ENCODE measurements at regions not wholly inside any gene's neighbourhood (a gene's known extent, or its start where the extent isn't known, plus 50 kb on each side); places are given as distances from the start of the nearest gene placed in this dataset.
"Not testable (repeated sequence)": the region's sequence is repeated elsewhere in the genome, so short reads cannot be mapped to it uniquely, and the experiment has no call there.

GRCh38 chr21:15932726-15933125, 202.9 kb downstream of the USP25 start:
- no peak for ATAC-seq
- intact Hi-C loops (cut with micrococcal nuclease) = no loop called here
- DNase-seq = no peak

GRCh38 chr21:15935530-15935929, 205.7 kb downstream of the USP25 start:
- DNase-seq = no peak
- no peak for ATAC-seq

GRCh38 chr21:15943009-15943666, 213.4 kb downstream of the USP25 start:
- DNase-seq = no peak
- intact Hi-C loops (cut with micrococcal nuclease) = no loop called here
- ATAC-seq = no peak

More at GRCh38 chr21:15935530-15935929, 205.7 kb downstream of the USP25 start:
- intact Hi-C loops (cut with micrococcal nuclease) = no loop called here

DNA sequence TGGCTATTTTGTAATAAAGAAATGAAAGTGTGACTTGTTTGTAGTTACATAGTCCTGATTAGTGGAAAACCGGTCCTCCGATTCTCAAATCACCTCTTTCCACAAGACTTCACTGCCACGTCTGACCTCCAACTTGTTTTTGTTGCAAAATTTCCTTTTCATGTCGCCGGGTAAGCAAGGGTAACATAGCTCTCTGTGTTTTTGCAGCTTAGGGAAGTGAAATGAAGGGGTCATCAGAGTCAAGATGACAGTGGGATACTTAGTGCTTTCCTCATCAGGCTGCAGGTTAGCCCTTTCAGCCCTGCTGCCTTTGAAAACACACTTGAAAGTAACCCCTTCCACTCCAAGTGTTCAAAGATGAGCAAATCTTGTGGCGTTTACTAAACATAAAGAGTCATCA, 217.9 kb downstream of the USP25 start:
- DNase-seq = no peak
- no peak for ATAC-seq
- intact Hi-C loops (cut with micrococcal nuclease) = no loop called here

- ATAC-seq = no peak
These were observed 223.9 kb downstream of the USP25 start for GRCh38 chr21:15953551-15954116.

GRCh38 chr21:15964236-15964855, 234.6 kb downstream of the USP25 start:
- intact Hi-C loops (cut with micrococcal nuclease) = no loop called here
- ATAC-seq (no peak), DNase-seq (no peak)

More at GRCh38 chr21:15953551-15954116, 223.9 kb downstream of the USP25 start:
- intact Hi-C loops (cut with micrococcal nuclease) = no loop called here
- no peak for DNase-seq

GRCh38 chr21:15966231-15966630, 236.4 kb downstream of the USP25 start:
- intact Hi-C loops (cut with micrococcal nuclease) = no loop called here
- DNase-seq (no peak), ATAC-seq (no peak)

DNA sequence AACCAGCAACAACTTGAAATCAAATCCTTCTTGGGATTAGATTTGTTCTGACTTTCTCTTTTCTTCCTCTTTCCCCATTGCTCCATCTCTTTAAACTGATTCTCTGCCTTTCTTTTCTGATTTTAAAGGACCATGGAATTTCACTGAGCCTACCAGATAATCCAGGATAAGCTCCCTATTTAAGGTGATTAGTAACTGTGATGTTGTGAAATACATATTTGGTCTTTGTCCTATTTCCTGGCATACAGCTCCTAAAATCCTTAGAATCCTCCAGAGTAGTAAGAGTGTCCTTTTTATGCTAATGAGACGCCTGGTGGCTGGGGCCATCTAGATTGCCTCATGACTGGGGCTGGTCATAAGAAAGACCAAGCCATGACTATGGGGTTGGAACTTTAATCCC, 236.9 kb downstream of the USP25 start:
- ATAC-seq (no peak), DNase-seq (no peak)
- intact Hi-C loops (cut with micrococcal nuclease) = no loop called here

- intact Hi-C loops (cut with micrococcal nuclease) = no loop called here
- no peak for DNase-seq
- ATAC-seq = no peak
These were observed 237.9 kb downstream of the USP25 start for GRCh38 chr21:15967661-15968060.

- intact Hi-C loops (cut with micrococcal nuclease) = no loop called here
- ATAC-seq = no peak
- no peak for DNase-seq
These were observed 239.1 kb downstream of the USP25 start for GRCh38 chr21:15968776-15969310.

GRCh38 chr21:15976807-15977206, 247.0 kb downstream of the USP25 start:
- DNase-seq (no peak), ATAC-seq (no peak)
- intact Hi-C loops (cut with micrococcal nuclease) = no loop called here

DNA sequence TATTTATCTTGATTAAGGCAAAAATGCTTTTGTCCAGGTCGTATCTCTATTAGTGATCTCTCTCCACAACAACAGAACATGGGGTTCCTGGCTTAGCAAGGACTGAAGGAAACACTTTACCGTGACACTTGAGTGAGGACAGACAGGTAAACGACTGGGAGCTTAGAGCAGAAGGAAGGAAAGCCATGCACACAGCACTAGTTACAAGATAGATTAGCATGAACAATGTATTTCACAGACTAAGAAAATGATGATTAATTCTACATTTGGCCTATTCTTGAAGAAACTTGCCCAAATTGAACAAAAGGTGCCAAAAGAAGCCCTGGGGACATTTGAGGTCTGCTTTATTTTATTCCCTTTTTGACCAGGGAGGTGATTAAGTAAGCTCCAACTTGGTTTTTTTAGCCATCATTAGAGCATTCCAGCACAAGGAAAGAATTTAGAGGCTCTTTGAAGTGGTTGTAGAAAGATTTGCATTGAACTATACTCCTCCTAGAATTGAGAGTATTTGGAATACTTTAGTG, 248.5 kb downstream of the USP25 start:
- intact Hi-C loops (cut with micrococcal nuclease) = no loop called here
- ATAC-seq (no peak), DNase-seq (no peak)

GRCh38 chr21:15979493-15979892, 249.7 kb downstream of the USP25 start:
- ATAC-seq; DNase-seq; intact Hi-C loops (cut with micrococcal nuclease): not testable (repeated sequence)

- intact Hi-C loops (cut with micrococcal nuclease) = no loop called here
- DNase-seq = no peak
- ATAC-seq = no peak
These were observed 256.5 kb downstream of the USP25 start for GRCh38 chr21:15986277-15986676.

DNA sequence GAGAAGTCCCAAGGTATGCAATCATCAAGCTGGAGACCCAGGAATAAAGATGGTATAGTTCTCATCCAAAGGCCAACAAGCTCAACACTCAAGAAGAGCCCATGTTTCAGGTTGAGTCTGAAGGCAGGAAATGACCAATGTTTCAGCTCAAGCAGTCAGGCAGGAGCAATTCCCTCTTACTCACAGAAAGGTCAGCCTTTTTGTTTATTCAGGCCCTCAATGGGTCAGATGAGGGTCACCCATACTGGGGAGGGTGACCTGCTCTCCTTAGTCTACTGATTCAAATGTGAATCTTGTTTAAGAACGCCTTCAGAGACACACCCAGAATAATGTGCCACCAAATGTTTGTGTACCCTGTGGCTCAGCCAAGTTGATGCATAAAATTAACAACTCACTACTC, 262.4 kb downstream of the USP25 start:
- DNase-seq (no peak), ATAC-seq (no peak)
- intact Hi-C loops (cut with micrococcal nuclease) = no loop called here

- no peak for DNase-seq
- intact Hi-C loops (cut with micrococcal nuclease) = no loop called here
- no peak for ATAC-seq
These were observed 264.2 kb downstream of the USP25 start for GRCh38 chr21:15993951-15994350.

DNA sequence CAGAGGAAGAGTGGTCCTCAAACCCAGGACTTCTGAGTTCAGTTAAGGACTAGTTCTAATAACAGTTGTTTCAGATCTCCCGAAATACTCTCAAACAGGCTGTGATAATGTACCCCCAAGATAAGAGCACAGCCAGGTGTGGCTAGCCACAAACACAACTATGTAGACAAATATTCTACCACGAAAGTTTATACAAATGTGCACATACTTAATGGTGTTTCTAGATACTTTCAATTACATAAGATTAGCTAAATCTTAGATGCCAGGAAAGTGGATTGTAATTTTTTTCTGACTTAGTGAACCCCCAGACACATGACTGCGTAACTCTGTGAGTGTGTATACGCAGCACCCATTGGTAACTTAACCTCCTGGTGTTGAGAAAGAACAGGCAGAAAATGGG, 270.0 kb downstream of the USP25 start:
- no peak for ATAC-seq
- no peak for DNase-seq
- intact Hi-C loops (cut with micrococcal nuclease) = no loop called here

DNA sequence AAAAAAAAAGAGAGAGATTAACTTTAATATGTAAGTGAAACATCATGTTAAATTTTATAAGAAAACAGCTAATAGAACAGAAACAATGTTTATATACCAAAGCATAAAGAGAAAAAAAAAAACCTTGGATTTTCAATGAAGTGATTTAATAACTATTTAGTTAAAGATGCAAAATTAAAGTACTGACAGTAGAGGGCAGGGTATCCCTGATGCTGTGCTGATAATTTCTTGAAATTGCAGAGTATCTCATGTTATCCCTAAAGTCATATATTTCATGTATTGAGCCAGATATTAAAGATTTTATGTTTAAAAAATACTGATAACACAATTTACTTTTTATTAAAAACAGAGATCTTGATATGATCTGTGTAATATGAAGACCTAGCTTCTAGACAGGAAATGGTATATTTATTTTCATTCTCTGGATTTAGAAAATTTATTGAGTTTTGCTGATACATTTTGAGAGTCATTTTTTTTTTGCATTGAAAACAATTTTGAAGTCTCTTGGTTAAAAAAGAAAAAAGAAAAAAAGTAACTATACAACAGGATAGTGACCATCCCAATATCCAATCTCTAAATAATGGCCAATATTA, 273.2 kb downstream of the USP25 start:
- DNase-seq = no peak
- ATAC-seq = no peak
- intact Hi-C loops (cut with micrococcal nuclease) = no loop called here

- intact Hi-C loops (cut with micrococcal nuclease) = no loop called here
These were observed 274.3 kb downstream of the USP25 start for GRCh38 chr21:16004086-16004485.

DNA sequence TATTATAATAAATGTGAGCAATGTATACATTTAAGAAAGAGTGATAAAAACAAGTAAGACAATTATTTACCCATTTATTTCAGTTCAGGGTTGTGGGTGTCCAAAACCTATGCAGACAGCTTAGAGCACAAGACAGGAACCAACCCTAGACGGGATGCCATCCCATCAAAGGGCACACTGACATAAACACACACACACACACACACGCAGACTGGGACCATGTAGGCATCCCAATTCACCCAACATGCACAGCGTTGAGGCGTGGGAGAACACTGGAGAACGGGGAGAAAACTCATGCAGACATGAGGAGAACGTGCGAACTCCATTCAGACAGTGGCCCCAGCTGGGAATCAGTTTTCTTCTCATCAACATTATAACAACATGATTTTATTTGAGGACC, 274.7 kb downstream of the USP25 start:
- intact Hi-C loops (cut with micrococcal nuclease) = no loop called here
- no peak for DNase-seq
- no peak for ATAC-seq

More at GRCh38 chr21:16004086-16004485, 274.3 kb downstream of the USP25 start:
- no peak for ATAC-seq
- no peak for DNase-seq

Measured in left ventricle myocardium superior (tissue), 1 donor.